A549 (cell line): ENCODE measurements at regions not wholly inside any gene's neighbourhood (a gene's known extent, or its start where the extent isn't known, plus 50 kb on each side); places are given as distances from the start of the nearest gene placed in this dataset.

Experiments
- ESRRA ChIP-seq: fragments of 150-350 bp; IDR thresholded peaks from 2 replicates; pipeline ENCODE4 v1.6.1; 2014; ENCODE audit warnings: mild to moderate bottlenecking, low read length, borderline replicate concordance
- JUN ChIP-seq, 2 experiments: fragments of >200 bp; sonication (Bioruptor Twin); formaldehyde crosslinking; IDR thresholded peaks; 2 replicates in 1 of 2; 3 replicates in 1 of 2; pipeline ENCODE4 v1.6.1; 2016 to 2017
- NFE2L2 ChIP-seq: fragments of 150-350 bp; conservative IDR thresholded peaks from 2 replicates; pipeline ENCODE4 v1.6.1; 2014; ENCODE audit warnings: low read length
- PHF8 ChIP-seq: fragments of 200-600 bp; sonication (generic); IDR thresholded peaks from 2 replicates; pipeline ENCODE4 v1.6.1; 2016; ENCODE audit warnings: low read depth, mild to moderate bottlenecking, antibody characterized with exemption, moderate library complexity, borderline replicate concordance
- POLR2A ChIP-seq: IDR thresholded peaks from 2 replicates; pipeline ENCODE4 v1.6.1; 2012; ENCODE audit warnings: mild to moderate bottlenecking, low read length
- RNF2 ChIP-seq: fragments of 200-600 bp; sonication (generic); IDR thresholded peaks from 2 replicates; pipeline ENCODE4 v1.6.1; 2016; ENCODE audit warnings: low read depth, mild to moderate bottlenecking, antibody characterized with exemption, moderate library complexity, borderline replicate concordance
- SMC3 ChIP-seq: fragments of >200 bp; sonication (Bioruptor Twin); formaldehyde crosslinking; IDR thresholded peaks from 3 replicates; pipeline ENCODE4 v1.6.1; 2018; ENCODE audit warnings: inconsistent platforms
- TFCP2L1 ChIP-seq: fragments of 250-450 bp; sonication (Bioruptor Pico); IDR thresholded peaks from 2 replicates; pipeline ENCODE4 v1.5.0; 2021; ENCODE audit warnings: mild to moderate bottlenecking
- TP53 ChIP-seq: fragments of 250-450 bp; sonication (Bioruptor Pico); IDR thresholded peaks from 2 replicates; pipeline ENCODE4 v1.5.0; 2021; ENCODE audit warnings: mild to moderate bottlenecking, moderate library complexity
- TF ChIP-seq, protein P1 (sequence below): fragments of >200 bp; sonication (Bioruptor Twin); formaldehyde crosslinking; IDR thresholded peaks from 3 replicates; pipeline ENCODE4 v1.5.1; 2016
- TF ChIP-seq, protein P2 (sequence below): IDR thresholded peaks from 2 replicates; pipeline ENCODE4 v1.6.1; 2012
- TF ChIP-seq, protein P3 (sequence below): fragments of 200-600 bp; sonication (generic); IDR thresholded peaks from 2 replicates; pipeline ENCODE4 v1.6.1; 2016; ENCODE audit warnings: antibody characterized with exemption, mild to moderate bottlenecking, moderate library complexity

DNA sequence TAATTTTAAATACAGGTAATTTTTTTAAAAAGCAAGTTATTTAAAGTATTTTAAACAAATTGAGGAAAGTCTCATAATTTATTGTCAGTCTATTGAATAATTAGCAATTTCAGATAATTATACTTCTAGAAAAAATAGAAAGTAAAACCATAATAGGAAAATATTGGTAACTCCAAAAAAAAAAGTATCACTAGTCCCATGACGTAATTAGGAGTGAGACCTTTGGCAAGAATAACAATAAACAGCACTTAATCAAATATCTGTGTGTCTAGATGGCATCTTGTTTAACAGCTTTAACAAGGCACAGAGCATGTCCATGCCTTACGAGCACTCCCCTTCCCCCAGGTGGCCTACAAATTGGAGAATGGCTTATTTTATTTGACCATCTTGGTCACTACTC lies 1683.6 kb upstream of the AGA start:
- TF ChIP-seq, protein P1, sequence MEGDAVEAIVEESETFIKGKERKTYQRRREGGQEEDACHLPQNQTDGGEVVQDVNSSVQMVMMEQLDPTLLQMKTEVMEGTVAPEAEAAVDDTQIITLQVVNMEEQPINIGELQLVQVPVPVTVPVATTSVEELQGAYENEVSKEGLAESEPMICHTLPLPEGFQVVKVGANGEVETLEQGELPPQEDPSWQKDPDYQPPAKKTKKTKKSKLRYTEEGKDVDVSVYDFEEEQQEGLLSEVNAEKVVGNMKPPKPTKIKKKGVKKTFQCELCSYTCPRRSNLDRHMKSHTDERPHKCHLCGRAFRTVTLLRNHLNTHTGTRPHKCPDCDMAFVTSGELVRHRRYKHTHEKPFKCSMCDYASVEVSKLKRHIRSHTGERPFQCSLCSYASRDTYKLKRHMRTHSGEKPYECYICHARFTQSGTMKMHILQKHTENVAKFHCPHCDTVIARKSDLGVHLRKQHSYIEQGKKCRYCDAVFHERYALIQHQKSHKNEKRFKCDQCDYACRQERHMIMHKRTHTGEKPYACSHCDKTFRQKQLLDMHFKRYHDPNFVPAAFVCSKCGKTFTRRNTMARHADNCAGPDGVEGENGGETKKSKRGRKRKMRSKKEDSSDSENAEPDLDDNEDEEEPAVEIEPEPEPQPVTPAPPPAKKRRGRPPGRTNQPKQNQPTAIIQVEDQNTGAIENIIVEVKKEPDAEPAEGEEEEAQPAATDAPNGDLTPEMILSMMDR, result no peak
- TF ChIP-seq TFCP2L1 (CRISPR knock-in tag), result no peak
- no peak for TF ChIP-seq PHF8
- TF ChIP-seq ESRRA, result no peak
- no peak for TF ChIP-seq TP53 (CRISPR knock-in tag)
- no peak for TF ChIP-seq SMC3
- no peak for TF ChIP-seq RNF2
- TF ChIP-seq, protein P2, sequence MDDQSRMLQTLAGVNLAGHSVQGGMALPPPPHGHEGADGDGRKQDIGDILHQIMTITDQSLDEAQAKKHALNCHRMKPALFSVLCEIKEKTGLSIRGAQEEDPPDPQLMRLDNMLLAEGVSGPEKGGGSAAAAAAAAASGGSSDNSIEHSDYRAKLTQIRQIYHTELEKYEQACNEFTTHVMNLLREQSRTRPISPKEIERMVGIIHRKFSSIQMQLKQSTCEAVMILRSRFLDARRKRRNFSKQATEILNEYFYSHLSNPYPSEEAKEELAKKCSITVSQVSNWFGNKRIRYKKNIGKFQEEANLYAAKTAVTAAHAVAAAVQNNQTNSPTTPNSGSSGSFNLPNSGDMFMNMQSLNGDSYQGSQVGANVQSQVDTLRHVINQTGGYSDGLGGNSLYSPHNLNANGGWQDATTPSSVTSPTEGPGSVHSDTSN, result no peak
- no peak for TF ChIP-seq JUN (IDR thresholded peaks at IDR 0.05)
- no peak for TF ChIP-seq NFE2L2
- TF ChIP-seq POLR2A, result no peak
- TF ChIP-seq, protein P3, sequence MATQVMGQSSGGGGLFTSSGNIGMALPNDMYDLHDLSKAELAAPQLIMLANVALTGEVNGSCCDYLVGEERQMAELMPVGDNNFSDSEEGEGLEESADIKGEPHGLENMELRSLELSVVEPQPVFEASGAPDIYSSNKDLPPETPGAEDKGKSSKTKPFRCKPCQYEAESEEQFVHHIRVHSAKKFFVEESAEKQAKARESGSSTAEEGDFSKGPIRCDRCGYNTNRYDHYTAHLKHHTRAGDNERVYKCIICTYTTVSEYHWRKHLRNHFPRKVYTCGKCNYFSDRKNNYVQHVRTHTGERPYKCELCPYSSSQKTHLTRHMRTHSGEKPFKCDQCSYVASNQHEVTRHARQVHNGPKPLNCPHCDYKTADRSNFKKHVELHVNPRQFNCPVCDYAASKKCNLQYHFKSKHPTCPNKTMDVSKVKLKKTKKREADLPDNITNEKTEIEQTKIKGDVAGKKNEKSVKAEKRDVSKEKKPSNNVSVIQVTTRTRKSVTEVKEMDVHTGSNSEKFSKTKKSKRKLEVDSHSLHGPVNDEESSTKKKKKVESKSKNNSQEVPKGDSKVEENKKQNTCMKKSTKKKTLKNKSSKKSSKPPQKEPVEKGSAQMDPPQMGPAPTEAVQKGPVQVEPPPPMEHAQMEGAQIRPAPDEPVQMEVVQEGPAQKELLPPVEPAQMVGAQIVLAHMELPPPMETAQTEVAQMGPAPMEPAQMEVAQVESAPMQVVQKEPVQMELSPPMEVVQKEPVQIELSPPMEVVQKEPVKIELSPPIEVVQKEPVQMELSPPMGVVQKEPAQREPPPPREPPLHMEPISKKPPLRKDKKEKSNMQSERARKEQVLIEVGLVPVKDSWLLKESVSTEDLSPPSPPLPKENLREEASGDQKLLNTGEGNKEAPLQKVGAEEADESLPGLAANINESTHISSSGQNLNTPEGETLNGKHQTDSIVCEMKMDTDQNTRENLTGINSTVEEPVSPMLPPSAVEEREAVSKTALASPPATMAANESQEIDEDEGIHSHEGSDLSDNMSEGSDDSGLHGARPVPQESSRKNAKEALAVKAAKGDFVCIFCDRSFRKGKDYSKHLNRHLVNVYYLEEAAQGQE, result no peak
